ENCODE measurements at regions not wholly inside any gene's neighbourhood (a gene's known extent, or its start where the extent isn't known, plus 50 kb on each side); places are given as distances from the start of the nearest gene placed in this dataset.
"Not testable (repeated sequence)": the region's sequence is repeated elsewhere in the genome, so short reads cannot be mapped to it uniquely, and the experiment has no call there.

- DNase-seq = no peak
Observed at GRCh38 chr4:170167678-170168077, 77.9 kb upstream of the AADAT start.

- DNase-seq = not testable (repeated sequence)
Observed at GRCh38 chr4:170166193-170166592, 76.4 kb upstream of the AADAT start.

GRCh38 chr4:170162416-170162815 lies 72.7 kb upstream of the AADAT start:
- DNase-seq = peak; percentile 45

DNA sequence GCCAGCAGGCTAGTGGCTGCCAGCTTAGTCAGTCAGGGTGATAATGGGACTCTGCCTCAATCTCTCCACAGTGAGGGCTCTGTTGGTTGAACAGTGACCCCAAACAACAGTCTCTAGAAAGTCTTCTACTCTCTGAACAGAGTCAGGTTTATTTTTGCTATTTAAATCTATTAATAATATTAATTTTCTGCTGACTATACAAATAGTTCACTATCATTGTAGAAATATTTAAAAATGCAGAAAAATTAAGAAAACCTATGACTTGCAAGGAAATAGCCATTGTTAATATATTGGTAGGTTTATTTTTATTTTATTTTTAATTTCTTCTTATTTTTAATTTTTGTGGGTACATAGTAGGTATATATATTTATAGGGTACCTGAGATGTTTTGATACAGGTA lies 67.9 kb upstream of the AADAT start:
- DNase-seq = no peak

DNA sequence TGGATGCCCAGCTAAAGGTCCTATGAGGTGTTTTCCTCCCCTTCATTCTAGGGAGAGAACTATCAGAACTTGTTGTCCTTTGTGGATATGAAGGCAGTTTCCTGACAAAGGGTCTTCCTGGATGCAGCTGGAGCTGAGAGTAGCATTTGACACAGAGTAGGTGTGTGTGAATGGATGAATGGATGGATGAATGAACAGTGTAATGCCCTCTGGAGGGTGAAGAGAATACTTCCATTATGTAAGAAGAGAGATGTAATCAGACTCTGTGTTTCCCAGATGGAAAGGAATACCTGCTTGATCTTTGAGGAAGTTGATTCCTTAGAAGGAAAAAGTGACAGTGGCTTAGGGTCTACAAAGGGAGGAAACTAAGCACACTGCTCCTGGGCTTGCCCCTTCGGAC lies 55.4 kb upstream of the AADAT start:
- no peak for DNase-seq

- DNase-seq = no peak
Observed at GRCh38 chr4:170139764-170140163, 50.0 kb upstream of the AADAT start.

Data from left kidney (tissue), 1 donor.